Right lobe of liver (tissue), 6 donors: ENCODE measurements at regions not wholly inside any gene's neighbourhood (a gene's known extent, or its start where the extent isn't known, plus 50 kb on each side); places are given as distances from the start of the nearest gene placed in this dataset.

Source experiments
- ATAC-seq, 4 donors: fragments of 200-7000 bp; cut with Tn5 transposase; one replicate each; pipeline ENCODE4 v1.9.1; 2020; ENCODE audit warnings: mild to moderate bottlenecking in 4 of 4, moderate library complexity in 4 of 4
- DNase-seq, 3 donors: peaks; one replicate each; pipeline ENCODE4 v3.0.0-alpha.2; 2020
- H3K27ac ChIP-seq, 3 donors: fragments of 200-600 bp; one replicate each; pipeline ENCODE4 v1.8.0; 2022
- H3K27me3 ChIP-seq, 2 donors: fragments of 200-600 bp; one replicate each; pipeline ENCODE4 v1.8.0; 2022
- H3K36me3 ChIP-seq, 4 donors: fragments of 200-600 bp; sonication (generic) in 1 of 4; one replicate each; pipeline versions ENCODE4 v1.5.1 to v1.8.0; 2017 to 2022; ENCODE audit warnings: control low read depth in 1 of 4
- H3K4me1 ChIP-seq, 4 donors: fragments of 200-600 bp; sonication (generic) in 1 of 4; one replicate each; pipeline versions ENCODE4 v1.5.1 to v1.8.0; 2017 to 2022; ENCODE audit warnings: control low read depth in 1 of 4
- H3K4me3 ChIP-seq, 3 donors: fragments of 200-600 bp; one replicate each; pipeline ENCODE4 v1.8.0; 2022
- H3K9me3 ChIP-seq, 4 donors: fragments of 200-600 bp; sonication (generic) in 1 of 4; one replicate each; pipeline versions ENCODE4 v1.5.1 to v1.8.0; 2017 to 2022; ENCODE audit warnings: control low read depth in 1 of 4
- CTCF ChIP-seq, 4 donors: fragments of 200-600 bp in 3 of 4; fragments of 450-650 bp in 1 of 4; IDR thresholded peaks; one replicate each; pipeline versions ENCODE4 v1.5.1 to v1.8.0; 2016 to 2022; ENCODE audit warnings: antibody characterized with exemption in 4 of 4, mild to moderate bottlenecking in 2 of 4
- POLR2A ChIP-seq: fragments of 450-650 bp; IDR thresholded peaks from one replicate; pipeline ENCODE4 v1.6.1; 2017; ENCODE audit warnings: antibody characterized with exemption, mild to moderate bottlenecking
- WGBS: methylation state at CpG from one replicate; pipeline ENCODE4 v1.1.6; 2018; ENCODE audit warnings: low coverage, low lambda C conversion rate; ENCODE audit not compliant: insufficient coverage; ENCODE audit errors: missing lambda C conversion rate; 5-methylcytosine and 5-hydroxymethylcytosine counted together
- intact Hi-C, 2 donors: fragments of 100-400 bp; cut with DNase I; formaldehyde crosslinking; loops; one replicate each; pipeline versions ENCODE4 v1.11.2 to v1.14.1; 2022
- donor health status: DM: no; HTN: yes; CAD: no.
- donor health status: DM: no; HTN: no; CAD: no.
- donor health status: DM: no; HTN: no; CAD: no.
- donor health status: DM: no; HTN: yes; CAD: no.
- donor health status: DM: no; HTN: yes; CAD: no.

- Histone ChIP-seq H3K27me3 (no peaks in the 10 kb centered on the region), H3K36me3 (no peaks in the 10 kb centered on the region), H3K4me1 (no peaks in the 10 kb centered on the region), H3K9me3 (no peaks in the 10 kb centered on the region), H3K4me3 (no peak overlapping the region), H3K27ac (no peak overlapping the region)
- no peak for TF ChIP-seq CTCF (IDR thresholded peaks at IDR 0.05)
- TF ChIP-seq POLR2A = no peak
- WGBS = 34% methylated on average over 5 of the region's 5 CpGs
- intact Hi-C loops = no loop called here
- ATAC-seq = no peak
- no peak for DNase-seq
Measured at GRCh38 chr13:85091631-85092234, 707.5 kb downstream of the SLITRK6 start.

GRCh38 chr13:85089186-85089585, 710.0 kb downstream of the SLITRK6 start:
- ATAC-seq (no peak), DNase-seq (no peak)
- intact Hi-C loops = no loop called here
- H3K27me3 ChIP-seq = no peaks in the 10 kb centered on the region
- no peak overlapping the region for H3K4me3 ChIP-seq
- no peak overlapping the region for H3K27ac ChIP-seq
- TF ChIP-seq CTCF (IDR thresholded peaks at IDR 0.05) (no peak), POLR2A (no peak)
- H3K4me1 ChIP-seq = no peaks in the 10 kb centered on the region
- no peaks in the 10 kb centered on the region for H3K9me3 ChIP-seq
- 50% methylated on average over 2 of the region's 2 CpGs for WGBS
- H3K36me3 ChIP-seq = no peaks in the 10 kb centered on the region

GRCh38 chr13:85080691-85081090, 718.5 kb downstream of the SLITRK6 start:
- TF ChIP-seq POLR2A (no peak), CTCF (IDR thresholded peaks at IDR 0.05) (no peak)

GRCh38 chr13:85076343-85076742, 722.9 kb downstream of the SLITRK6 start:
- Histone ChIP-seq H3K4me1 (no peaks in the 10 kb centered on the region), H3K27ac (no peak overlapping the region), H3K4me3 (no peak overlapping the region), H3K27me3 (no peaks in the 10 kb centered on the region), H3K36me3 (no peaks in the 10 kb centered on the region), H3K9me3 (no peaks in the 10 kb centered on the region)
- intact Hi-C loops = no loop called here
- ATAC-seq = no peak
- WGBS = 32% methylated on average over 1 of the region's 1 CpG
- DNase-seq = no peak
- TF ChIP-seq POLR2A (no peak), CTCF (IDR thresholded peaks at IDR 0.05) (no peak)

More at GRCh38 chr13:85080691-85081090, 718.5 kb downstream of the SLITRK6 start:
- Histone ChIP-seq H3K27me3 (no peaks in the 10 kb centered on the region), H3K4me1 (no peaks in the 10 kb centered on the region), H3K36me3 (no peaks in the 10 kb centered on the region), H3K4me3 (no peak overlapping the region), H3K27ac (no peak overlapping the region), H3K9me3 (no peaks in the 10 kb centered on the region)
- ATAC-seq (no peak), DNase-seq (no peak)
- WGBS = 75% methylated on average over 1 of the region's 1 CpG
- intact Hi-C loops = no loop called here
